IMR-90 (cell line): ENCODE measurements at regions not wholly inside any gene's neighbourhood (a gene's known extent, or its start where the extent isn't known, plus 50 kb on each side); places are given as distances from the start of the nearest gene placed in this dataset.

Source experiments
- ATAC-seq: fragments of 200-7000 bp; cut with Tn5 transposase; 2 replicates; pipeline ENCODE4 v1.9.1; 2020; ENCODE audit warnings: low read depth, mild to moderate bottlenecking, moderate library complexity
- BruUV-seq: library from RNA; stranded (reverse); fragments of 400-500 nt; replicated peaks from 2 replicates; lab custom pipeline; 2021; lab: Mats Ljungman, UMichigan
- CTCF ChIA-PET: fragments of 300-600 bp; formaldehyde crosslinking; extraction: SDS; loops from one replicate; lab custom pipeline; 2021; ENCODE audit warnings: antibody characterized with exemption; lab: Yijun Ruan, JAX
- POLR2A ChIA-PET: fragments of 300-600 bp; sonication (Branson Sonifier 250); formaldehyde crosslinking; loops from one replicate; lab custom pipeline; 2022; ENCODE audit warnings: antibody characterized with exemption; ENCODE audit not compliant: unreplicated experiment; lab: Charles Lee
- DNase-seq: peaks from one replicate; pipeline ENCODE4 v3.0.0; 2013
- H2AFZ ChIP-seq: replicated peaks from 2 replicates; pipeline ENCODE3; 2013; ENCODE audit warnings: low read length, mild to moderate bottlenecking; ENCODE audit not compliant: poor library complexity
- H2AK5ac ChIP-seq: 2 replicates; pipeline ENCODE4 v1.6.1; 2013; ENCODE audit warnings: low read depth, low read length, inconsistent platforms
- H2AK9ac ChIP-seq: replicated peaks from 2 replicates; pipeline ENCODE3; 2013; ENCODE audit warnings: mild to moderate bottlenecking, low read depth, low read length, moderate library complexity; ENCODE audit not compliant: poor library complexity
- H2BK120ac ChIP-seq: 2 replicates; pipeline ENCODE4 v1.6.1; 2013; ENCODE audit warnings: low read depth, low read length, inconsistent platforms
- H2BK15ac ChIP-seq: 3 replicates; pipeline ENCODE4 v1.6.1; 2013; ENCODE audit warnings: low read depth, low read length, inconsistent platforms
- H2BK20ac ChIP-seq: 2 replicates; pipeline ENCODE4 v1.6.1; 2013; ENCODE audit warnings: low read depth, mild to moderate bottlenecking, inconsistent platforms, low read length, moderate library complexity
- H2BK5ac ChIP-seq: 2 replicates; pipeline ENCODE4 v1.6.1; 2013; ENCODE audit warnings: mild to moderate bottlenecking, low read depth, low read length, inconsistent platforms; ENCODE audit not compliant: poor library complexity, severe bottlenecking
- H3K14ac ChIP-seq: replicated peaks from 2 replicates; pipeline ENCODE4 v1.6.1; 2013; ENCODE audit warnings: low read depth, low read length, inconsistent platforms
- H3K18ac ChIP-seq: 2 replicates; pipeline ENCODE4 v1.6.1; 2013; ENCODE audit warnings: low read depth, low read length, control low read depth
- H3K23ac ChIP-seq: 2 replicates; pipeline ENCODE4 v1.6.1; 2013; ENCODE audit warnings: low read depth, low read length, inconsistent platforms
- H3K27ac ChIP-seq: 2 replicates; pipeline ENCODE4 v1.5.1; 2013; ENCODE audit warnings: mild to moderate bottlenecking, control low read depth, low read length; ENCODE audit not compliant: insufficient read depth
- H3K27me3 ChIP-seq: 2 replicates; pipeline ENCODE4 v1.6.1; 2013; ENCODE audit warnings: low read length; ENCODE audit not compliant: control insufficient read depth, insufficient read depth
- H3K36me3 ChIP-seq: 2 replicates; pipeline ENCODE4 v1.6.1; 2013; ENCODE audit warnings: low read length, mixed read lengths; ENCODE audit not compliant: control insufficient read depth, insufficient read depth
- H3K4ac ChIP-seq: 2 replicates; pipeline ENCODE4 v1.6.1; 2013; ENCODE audit warnings: low read depth, low read length, inconsistent platforms
- H3K4me1 ChIP-seq: 2 replicates; pipeline ENCODE4 v1.6.1; 2013; ENCODE audit warnings: low read length, mixed read lengths; ENCODE audit not compliant: control insufficient read depth, insufficient read depth
- H3K4me2 ChIP-seq: 2 replicates; pipeline ENCODE4 v1.6.1; 2013; ENCODE audit warnings: low read depth, mild to moderate bottlenecking, control low read depth, low read length, moderate library complexity
- H3K4me3 ChIP-seq: 2 replicates; pipeline ENCODE4 v1.5.1; 2013; ENCODE audit warnings: low read depth, mild to moderate bottlenecking, control low read depth, low read length, moderate library complexity; ENCODE audit not compliant: insufficient read depth
- H3K56ac ChIP-seq: 2 replicates; pipeline ENCODE4 v1.6.1; 2013; ENCODE audit warnings: low read length, inconsistent platforms; ENCODE audit not compliant: insufficient read depth; ENCODE audit errors: extremely low read depth
- H3K79me1 ChIP-seq, 2 experiments: 2 replicates each; pipeline ENCODE4 v1.6.1; 2013; ENCODE audit warnings: low read length in 2 of 2, inconsistent platforms in 1 of 2, low read depth in 1 of 2
- H3K9ac ChIP-seq: 2 replicates; pipeline ENCODE4 v1.6.1; 2013; ENCODE audit warnings: low read depth, low read length, control low read depth
- H3K9me1 ChIP-seq: 2 replicates; pipeline ENCODE4 v1.6.1; 2013; ENCODE audit warnings: low read length, inconsistent platforms; ENCODE audit not compliant: insufficient read depth
- H3K9me3 ChIP-seq: 2 replicates; pipeline ENCODE4 v1.6.1; 2013; ENCODE audit warnings: low read length; ENCODE audit not compliant: control insufficient read depth, insufficient read depth
- H4K20me1 ChIP-seq: 2 replicates; pipeline ENCODE4 v1.6.1; 2013; ENCODE audit warnings: low read length, inconsistent platforms; ENCODE audit not compliant: insufficient read depth
- H4K5ac ChIP-seq: 2 replicates; pipeline ENCODE4 v1.6.1; 2013; ENCODE audit warnings: mild to moderate bottlenecking, low read depth, low read length, control low read depth
- H4K8ac ChIP-seq, 2 experiments: 2 replicates each; pipeline ENCODE4 v1.6.1; 2013; ENCODE audit warnings: low read depth in 2 of 2, low read length in 2 of 2, control low read depth in 1 of 2, inconsistent platforms in 1 of 2
- H4K91ac ChIP-seq: 2 replicates; pipeline ENCODE4 v1.6.1; 2013; ENCODE audit warnings: low read depth, low read length, inconsistent platforms; ENCODE audit not compliant: insufficient read depth
- BHLHE40 ChIP-seq: fragments of 150-350 bp; IDR thresholded peaks from 2 replicates; pipeline ENCODE4 v1.6.1; 2016; ENCODE audit warnings: mild to moderate bottlenecking, low read depth, low read length
- CTCF ChIP-seq: conservative IDR thresholded peaks from 2 replicates; pipeline ENCODE4 v1.5.1; 2012; ENCODE audit warnings: mild to moderate bottlenecking, low read depth, low read length, improper control_type of control experiment
- MAFK ChIP-seq: IDR thresholded peaks from 2 replicates; pipeline ENCODE4 v1.6.1; 2012; ENCODE audit warnings: low read depth, low read length, improper control_type of control experiment
- MAZ ChIP-seq: IDR thresholded peaks from 2 replicates; pipeline ENCODE4 v1.6.1; 2012; ENCODE audit warnings: low read depth, mild to moderate bottlenecking, low read length, improper control_type of control experiment, moderate library complexity, borderline replicate concordance
- NFE2L2 ChIP-seq: fragments of 150-350 bp; IDR thresholded peaks from 2 replicates; pipeline ENCODE4 v1.6.1; 2016; ENCODE audit warnings: low read depth, mild to moderate bottlenecking, low read length
- RCOR1 ChIP-seq: IDR thresholded peaks from 2 replicates; pipeline ENCODE4 v1.6.1; 2012; ENCODE audit warnings: mild to moderate bottlenecking, low read length, improper control_type of control experiment; ENCODE audit not compliant: insufficient replicate concordance
- SMC3 ChIP-seq: fragments of 150-350 bp; IDR thresholded peaks from 2 replicates; pipeline ENCODE4 v1.6.1; 2016; ENCODE audit warnings: low read depth, mild to moderate bottlenecking, antibody characterized with exemption, low read length, moderate library complexity
- WGBS, 2 experiments: methylation state at CpG; one replicate each; pipeline versions ENCODE4 v1.1.5 to v1.1.7; 2013; ENCODE audit warnings: missing lambda C conversion rate in 2 of 2; ENCODE audit not compliant: insufficient read length in 1 of 2; ENCODE audit errors: extremely low coverage in 2 of 2; 5-methylcytosine and 5-hydroxymethylcytosine counted together
- dilution Hi-C: fragments of 300-500 bp; cut with HindIII; formaldehyde crosslinking; loops from one replicate; pipeline ENCODE4 v1.14.3; 2018; ENCODE audit warnings: low sequenced_read_pairs; ENCODE audit not compliant: unreplicated experiment
- in situ Hi-C: fragments of 300-500 bp; cut with MboI; formaldehyde crosslinking; loops from 3 replicates; pipeline ENCODE4 v1.14.3; 2019; ENCODE audit warnings: low sequenced_read_pairs, inconsistent platforms, mixed read lengths
- intact Hi-C: fragments of 100-400 bp; cut with micrococcal nuclease; formaldehyde crosslinking; loops from 2 replicates; pipeline ENCODE4 v1.10.0; 2022

DNA sequence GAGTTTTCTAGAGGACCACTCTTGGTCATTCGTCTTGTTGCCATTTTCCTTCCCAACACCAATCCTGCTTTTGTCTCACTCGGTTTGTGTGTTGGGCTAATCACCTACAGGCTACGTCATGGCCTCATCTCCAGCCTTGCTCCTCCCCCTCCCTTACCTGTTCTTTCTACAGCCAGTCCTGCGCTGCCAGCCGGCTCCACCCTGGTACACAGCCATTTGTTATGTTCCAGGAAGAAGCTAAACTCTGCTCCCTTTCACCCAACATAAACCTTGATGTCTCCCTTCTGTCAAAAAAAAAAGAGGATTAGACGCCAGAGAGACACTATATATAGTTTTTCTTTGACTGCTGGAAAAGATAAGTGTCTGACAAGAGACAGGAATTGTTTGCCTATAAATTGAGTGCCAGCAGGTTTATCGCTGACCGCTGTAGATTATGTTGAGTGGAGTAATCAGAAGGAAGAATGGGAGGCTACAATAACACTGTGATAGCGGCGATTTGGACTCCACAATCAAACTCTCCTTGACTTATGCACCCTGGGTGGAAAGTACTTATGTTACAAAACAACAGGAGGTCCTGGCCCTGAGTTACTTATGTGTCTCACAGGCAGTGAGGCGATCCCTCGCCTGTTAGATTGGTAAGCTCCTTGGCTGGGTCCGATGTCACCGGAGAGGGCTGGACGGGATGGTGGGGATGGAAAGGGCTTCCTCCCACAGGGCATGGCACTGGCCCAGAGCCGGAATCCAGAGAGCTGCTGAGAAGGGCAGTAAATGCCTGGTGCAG, 171.3 kb upstream of the BMPER start:
- no peak overlapping the region for H4K8ac ChIP-seq
- H3K4me3 ChIP-seq: no peak overlapping the region
- H3K18ac ChIP-seq: no peak overlapping the region
- H2BK5ac ChIP-seq: no peak overlapping the region
- POLR2A ChIA-PET: no interaction called here
- H4K20me1 ChIP-seq: no peaks in the 10 kb centered on the region
- in situ Hi-C loops (no loop called here), dilution Hi-C loops (no loop called here), intact Hi-C loops (no loop called here)
- no CpG with 5 or more reads among the region's 16 CpGs for WGBS, 2 experiments
- H2AK9ac ChIP-seq: no peak overlapping the region
- TF ChIP-seq MAFK (no peak), BHLHE40 (no peak), MAZ (no peak), NFE2L2 (no peak), CTCF (no peak), RCOR1 (no peak), SMC3 (no peak)
- no peak overlapping the region for H3K56ac ChIP-seq
- CTCF ChIA-PET: no interaction called here
- H2AK5ac ChIP-seq: no peak overlapping the region
- H3K27me3 ChIP-seq: peaks cover 7% of the 10 kb centered on the region; the same call in 1 of the 2 replicates
- H3K9ac ChIP-seq: no peak overlapping the region
- ATAC-seq: no peak
- H3K4ac ChIP-seq: no peak overlapping the region
- no peak overlapping the region for H3K23ac ChIP-seq
- H3K79me1 ChIP-seq: no peaks in the 10 kb centered on the region
- H3K27ac ChIP-seq: no peak overlapping the region
- H3K36me3 ChIP-seq: no peaks in the 10 kb centered on the region
- no peak overlapping the region for H2AFZ ChIP-seq
- no TSS peak for BruUV-seq
- no peaks in the 10 kb centered on the region for H3K4me1 ChIP-seq
- H2BK20ac ChIP-seq: no peak overlapping the region
- no peak overlapping the region for H3K4me2 ChIP-seq
- no peak overlapping the region for H3K14ac ChIP-seq
- no peaks in the 10 kb centered on the region for H3K9me3 ChIP-seq
- no peak overlapping the region for H4K91ac ChIP-seq
- H3K9me1 ChIP-seq: no peaks in the 10 kb centered on the region
- H4K5ac ChIP-seq: no peak overlapping the region
- H2BK120ac ChIP-seq: no peak overlapping the region
- no peak for DNase-seq
- H2BK15ac ChIP-seq: no peak overlapping the region
